Neural cell (in vitro differentiated cells): ENCODE measurements at regions not wholly inside any gene's neighbourhood (a gene's known extent, or its start where the extent isn't known, plus 50 kb on each side); places are given as distances from the start of the nearest gene placed in this dataset.

Source experiments
- H2AFZ ChIP-seq: fragments of 200-600, 300-800 bp; sonication (generic), shearing (Covaris generic); 2 replicates; pipeline ENCODE4 v1.6.0; 2014; ENCODE audit warnings: low read depth, mild to moderate bottlenecking, antibody characterized with exemption, low read length, moderate library complexity
- H3F3A ChIP-seq: fragments of 200-600 bp; shearing (Covaris generic); 2 replicates; pipeline ENCODE4 v1.6.1; 2016; ENCODE audit warnings: mild to moderate bottlenecking, moderate library complexity, mixed read lengths, antibody characterized with exemption, low read length; ENCODE audit not compliant: insufficient read depth, poor library complexity, severe bottlenecking
- H3K27ac ChIP-seq: fragments of 200-600, 300-800 bp; sonication (generic), shearing (Covaris generic); 2 replicates; pipeline ENCODE4 v1.5.1; 2014; ENCODE audit warnings: mild to moderate bottlenecking, low read length, moderate library complexity
- H3K27me3 ChIP-seq: fragments of 300-800, 200-600 bp; sonication (generic), shearing (Covaris generic); 2 replicates; pipeline ENCODE4 v1.6.0; 2014; ENCODE audit warnings: mild to moderate bottlenecking, low read depth, low read length, moderate library complexity; ENCODE audit not compliant: insufficient read depth
- H3K36me3 ChIP-seq: fragments of 300-800, 200-600 bp; sonication (generic), shearing (Covaris generic); 2 replicates; pipeline ENCODE4 v1.5.1; 2014; ENCODE audit warnings: mild to moderate bottlenecking, antibody characterized with exemption, low read length, moderate library complexity; ENCODE audit not compliant: insufficient read depth
- H3K4me2 ChIP-seq: fragments of 300-800, 200-600 bp; sonication (generic), shearing (Covaris generic); 2 replicates; pipeline ENCODE4 v1.6.0; 2014; ENCODE audit warnings: mild to moderate bottlenecking, low read length
- H3K4me3 ChIP-seq: fragments of 300-800, 200-600 bp; sonication (generic), shearing (Covaris generic); 2 replicates; pipeline ENCODE4 v1.5.1; 2014; ENCODE audit warnings: mild to moderate bottlenecking, low read length, moderate library complexity
- H3K79me2 ChIP-seq: fragments of 200-600 bp; shearing (Covaris generic); replicated peaks from 2 replicates; pipeline ENCODE4 v1.6.0; 2014; ENCODE audit warnings: mild to moderate bottlenecking, low read length, moderate library complexity; ENCODE audit not compliant: insufficient read depth
- H3K9ac ChIP-seq: fragments of 300-800, 200-600 bp; sonication (generic), shearing (Covaris generic); 2 replicates; pipeline ENCODE4 v1.6.1; 2016; ENCODE audit warnings: mild to moderate bottlenecking, low read length, mixed read lengths
- H3K9me2 ChIP-seq: fragments of 200-600 bp; shearing (Covaris generic); 2 replicates; pipeline ENCODE4 v1.6.1; 2016; ENCODE audit warnings: mild to moderate bottlenecking, low read length, mixed read lengths; ENCODE audit not compliant: insufficient read depth
- H3K9me3 ChIP-seq: fragments of 200-600, 300-800 bp; sonication (generic), shearing (Covaris generic); 2 replicates; pipeline ENCODE4 v1.6.1; 2016; ENCODE audit warnings: mild to moderate bottlenecking, mixed run types, low read length, moderate library complexity, mixed read lengths
- H4K20me1 ChIP-seq: fragments of 200-600 bp; shearing (Covaris generic); 2 replicates; pipeline ENCODE4 v1.6.1; 2016; ENCODE audit warnings: mild to moderate bottlenecking, mixed run types; ENCODE audit not compliant: insufficient read depth
- CTCF ChIP-seq: fragments of 450-650 bp; IDR thresholded peaks from 2 replicates; pipeline ENCODE4 v1.5.1; 2014; ENCODE audit warnings: antibody characterized with exemption, mild to moderate bottlenecking, moderate library complexity; ENCODE audit not compliant: poor library complexity, severe bottlenecking
- EP300 ChIP-seq: fragments of 450-650 bp; conservative IDR thresholded peaks from 2 replicates; pipeline ENCODE4 v1.6.1; 2014; ENCODE audit warnings: antibody characterized with exemption, mild to moderate bottlenecking, moderate library complexity; ENCODE audit not compliant: poor library complexity, severe bottlenecking
- EZH2 ChIP-seq: fragments of 200-600, 300-800 bp; shearing (Covaris generic), sonication (generic); IDR thresholded peaks from 2 replicates; pipeline ENCODE4 v1.6.1; 2014; ENCODE audit warnings: antibody characterized with exemption, low read length, borderline replicate concordance, mild to moderate bottlenecking; ENCODE audit not compliant: insufficient read depth, poor library complexity, severe bottlenecking
- MXI1 ChIP-seq: fragments of 450-650 bp; conservative IDR thresholded peaks from 2 replicates; pipeline ENCODE4 v1.6.1; 2014; ENCODE audit warnings: antibody characterized with exemption, mild to moderate bottlenecking; ENCODE audit not compliant: poor library complexity, severe bottlenecking
- POLR2AphosphoS5 ChIP-seq: IDR thresholded peaks from 2 replicates; pipeline ENCODE4 v1.6.1; 2012
- RAD21 ChIP-seq: fragments of 450-650 bp; conservative IDR thresholded peaks from 2 replicates; pipeline ENCODE4 v1.6.1; 2014; ENCODE audit warnings: antibody characterized with exemption, mild to moderate bottlenecking, moderate library complexity
- REST ChIP-seq: IDR thresholded peaks from 2 replicates; pipeline ENCODE4 v1.6.1; 2012; ENCODE audit warnings: borderline replicate concordance
- SMC3 ChIP-seq: fragments of 450-650 bp; conservative IDR thresholded peaks from 2 replicates; pipeline ENCODE4 v1.6.1; 2014; ENCODE audit warnings: antibody characterized with exemption, mild to moderate bottlenecking, moderate library complexity; ENCODE audit not compliant: poor library complexity
- TAF1 ChIP-seq: IDR thresholded peaks from 2 replicates; pipeline ENCODE4 v1.6.1; 2012; ENCODE audit warnings: low read depth

GRCh38 chr22:27259433-27259832 lies 542.1 kb downstream of the MN1 start:
- H3K9ac ChIP-seq = peak overlapping the region; percentile 0
- H3K9me2 ChIP-seq = no peaks in the 10 kb centered on the region
- H3K79me2 ChIP-seq = no peaks in the 10 kb centered on the region
- TF ChIP-seq EZH2 = no peak
- TF ChIP-seq MXI1 = no peak
- no peak for TF ChIP-seq RAD21
- no peak for TF ChIP-seq SMC3
- no peak for TF ChIP-seq REST
- TF ChIP-seq EP300 = no peak
- no peak for TF ChIP-seq POLR2AphosphoS5
- H3K4me3 ChIP-seq = no peak overlapping the region
- no peak overlapping the region for H3K4me2 ChIP-seq
- H2AFZ ChIP-seq = peak overlapping the region; percentile 10
- no peaks in the 10 kb centered on the region for H3K36me3 ChIP-seq
- H3K9me3 ChIP-seq = peaks cover 9% of the 10 kb centered on the region
- no peak overlapping the region for H3K27ac ChIP-seq
- H4K20me1 ChIP-seq = no peaks in the 10 kb centered on the region
- no peaks in the 10 kb centered on the region for H3F3A ChIP-seq
- no peaks in the 10 kb centered on the region for H3K27me3 ChIP-seq

GRCh38 chr22:27260087-27260698 lies 541.4 kb downstream of the MN1 start:
- Histone ChIP-seq H3K27me3 (no peaks in the 10 kb centered on the region), H4K20me1 (no peaks in the 10 kb centered on the region), H3K9me2 (no peaks in the 10 kb centered on the region), H3K27ac (no peak overlapping the region), H3K36me3 (no peaks in the 10 kb centered on the region), H3K9me3 (peaks cover 4% of the 10 kb centered on the region), H3K9ac (no peak overlapping the region), H3K79me2 (no peaks in the 10 kb centered on the region), H3K4me2 (no peak overlapping the region), H3F3A (no peaks in the 10 kb centered on the region), H2AFZ (no peak overlapping the region), H3K4me3 (no peak overlapping the region)
- no peak for TF ChIP-seq TAF1

- no peaks in the 10 kb centered on the region for H4K20me1 ChIP-seq
- H3K27ac ChIP-seq = no peak overlapping the region
- no peaks in the 10 kb centered on the region for H3K79me2 ChIP-seq
- no peaks in the 10 kb centered on the region for H3K9me3 ChIP-seq
- no peak overlapping the region for H3K4me2 ChIP-seq
- H3K4me3 ChIP-seq = no peak overlapping the region
- no peaks in the 10 kb centered on the region for H3K9me2 ChIP-seq
- no peak overlapping the region for H3K9ac ChIP-seq
- H3K36me3 ChIP-seq = no peaks in the 10 kb centered on the region
- H3F3A ChIP-seq = no peaks in the 10 kb centered on the region
- TF ChIP-seq SMC3 (no peak), REST (no peak), EP300 (no peak), MXI1 (no peak), EZH2 (no peak), RAD21 (no peak), POLR2AphosphoS5 (no peak), TAF1 (no peak), CTCF (no peak)
- no peak overlapping the region for H2AFZ ChIP-seq
- no peaks in the 10 kb centered on the region for H3K27me3 ChIP-seq
These were observed 539.2 kb downstream of the MN1 start for GRCh38 chr22:27262361-27262760.
